HK-2 (cell line): ENCODE measurements at regions not wholly inside any gene's neighbourhood (a gene's known extent, or its start where the extent isn't known, plus 50 kb on each side); places are given as distances from the start of the nearest gene placed in this dataset.
"Not testable (repeated sequence)": the region's sequence is repeated elsewhere in the genome, so short reads cannot be mapped to it uniquely, and the experiment has no call there.

Source experiments
- DNase-seq: peaks from one replicate; pipeline ENCODE4 v3.0.0-alpha.2; 2018; ENCODE audit not compliant: unreplicated experiment

- DNase-seq: no peak
These were observed 143.9 kb upstream of the ASB18 start for GRCh38 chr2:236408090-236408489.

GRCh38 chr2:236408786-236409185, 144.6 kb upstream of the ASB18 start:
- DNase-seq: no peak

GRCh38 chr2:236415684-236416444, 151.7 kb upstream of the ASB18 start:
- DNase-seq: no peak

- no peak for DNase-seq
These were observed 152.5 kb upstream of the ACKR3 start for GRCh38 chr2:236417150-236417549.

GRCh38 chr2:236430584-236430983, 139.0 kb upstream of the ACKR3 start:
- DNase-seq: no peak

- no peak for DNase-seq
These were observed 135.0 kb upstream of the ACKR3 start for GRCh38 chr2:236434593-236434992.

GRCh38 chr2:236440110-236440881, 129.3 kb upstream of the ACKR3 start:
- DNase-seq: no peak

GRCh38 chr2:236444187-236444586, 125.4 kb upstream of the ACKR3 start:
- DNase-seq: no peak

- no peak for DNase-seq
These were observed 123.9 kb upstream of the ACKR3 start for GRCh38 chr2:236445678-236446077.

- DNase-seq: no peak
These were observed 123.1 kb upstream of the ACKR3 start for GRCh38 chr2:236446521-236446920.

- no peak for DNase-seq
These were observed 120.4 kb upstream of the ACKR3 start for GRCh38 chr2:236449167-236449761.

GRCh38 chr2:236452238-236452637, 117.4 kb upstream of the ACKR3 start:
- no peak for DNase-seq

- DNase-seq: no peak
These were observed 115.5 kb upstream of the ACKR3 start for GRCh38 chr2:236454076-236454475.

GRCh38 chr2:236459393-236459792, 110.2 kb upstream of the ACKR3 start:
- no peak for DNase-seq

GRCh38 chr2:236464140-236464539, 105.5 kb upstream of the ACKR3 start:
- no peak for DNase-seq

- DNase-seq: no peak
These were observed 96.7 kb upstream of the ACKR3 start for GRCh38 chr2:236472720-236473495.

GRCh38 chr2:236473691-236474090, 95.9 kb upstream of the ACKR3 start:
- DNase-seq: no peak

- DNase-seq: no peak
These were observed 89.8 kb upstream of the ACKR3 start for GRCh38 chr2:236479814-236480213.

GRCh38 chr2:236483102-236483501, 86.5 kb upstream of the ACKR3 start:
- no peak for DNase-seq

GRCh38 chr2:236485519-236485918, 84.1 kb upstream of the ACKR3 start:
- no peak for DNase-seq

- DNase-seq: not testable (repeated sequence)
These were observed 80.5 kb upstream of the ACKR3 start for GRCh38 chr2:236489083-236489482.

- DNase-seq: no peak
These were observed 79.7 kb upstream of the ACKR3 start for GRCh38 chr2:236489895-236490404.
